ENCODE measurements at regions not wholly inside any gene's neighbourhood (a gene's known extent, or its start where the extent isn't known, plus 50 kb on each side); places are given as distances from the start of the nearest gene placed in this dataset.

DNA sequence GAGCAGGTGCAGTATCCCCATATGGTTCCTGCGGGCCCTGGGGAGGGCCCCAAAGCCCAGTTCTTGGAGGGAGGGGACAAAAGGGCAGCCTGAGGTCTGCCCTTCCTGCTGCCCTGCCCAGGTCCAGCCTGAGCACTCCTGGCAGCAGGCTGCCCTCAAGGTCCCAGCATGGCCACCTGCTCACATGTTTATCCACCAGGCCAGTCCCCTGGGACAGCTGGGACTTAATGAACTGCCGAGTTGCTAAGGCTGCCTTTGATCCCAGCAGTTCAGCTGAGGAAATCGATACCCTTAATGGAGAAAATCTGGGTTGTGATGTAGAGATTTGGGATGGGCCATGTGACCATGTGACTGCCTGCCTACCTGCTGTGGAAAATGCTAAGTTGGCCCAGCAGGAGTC is 146.2 kb downstream of the TRIM29 start:
- TF ChIP-seq EZH2 (IDR thresholded peaks at IDR 0.05; ENCODE audit: insufficient read depth, poor library complexity, severe bottlenecking) (no peak), EZH2phosphoT487 (IDR thresholded peaks at IDR 0.05; ENCODE audit: insufficient read depth, low read depth) (no peak)

Measured in GM23248 (cell line).